PC-3 (cell line): ENCODE measurements at regions not wholly inside any gene's neighbourhood (a gene's known extent, or its start where the extent isn't known, plus 50 kb on each side); places are given as distances from the start of the nearest gene placed in this dataset.
A peak's percentile ranks its signal among the peaks of the same experiment; 100 is the strongest.

Source experiments
- ATAC-seq: fragments of 200-7000 bp; cut with Tn5 transposase; 2 replicates; pipeline ENCODE4 v1.9.1; 2020; ENCODE audit warnings: mild to moderate bottlenecking, moderate library complexity
- BruUV-seq: library from RNA; stranded (reverse); fragments of 400-500 nt; replicated peaks from 2 replicates; lab custom pipeline; 2021; lab: Mats Ljungman, UMichigan
- CTCF ChIA-PET: fragments of 300-600 bp; sonication (Branson Sonifier 250); formaldehyde crosslinking; loops from one replicate; lab custom pipeline; 2022; ENCODE audit warnings: antibody characterized with exemption; lab: Charles Lee
- POLR2A ChIA-PET: fragments of 300-600 bp; sonication (Branson Sonifier 250); formaldehyde crosslinking; loops from one replicate; lab custom pipeline; 2022; ENCODE audit warnings: antibody characterized with exemption; ENCODE audit not compliant: unreplicated experiment; lab: Charles Lee
- DNase-seq: peaks from one replicate; pipeline ENCODE4 v3.0.0-alpha.2; 2015
- H2AFZ ChIP-seq: fragments of 300-600 bp; sonication (generic); 2 replicates; pipeline ENCODE4 v1.6.0; 2016; ENCODE audit warnings: antibody characterized with exemption, low read length
- H3F3A ChIP-seq: fragments of 300-600 bp; sonication (generic); one replicate; pipeline ENCODE4 v1.6.0; 2017; ENCODE audit warnings: antibody characterized with exemption, low read length, control low read depth, mild to moderate bottlenecking; ENCODE audit not compliant: unreplicated experiment
- H3K27ac ChIP-seq: fragments of 300-600 bp; sonication (generic); 2 replicates; pipeline ENCODE4 v1.5.1; 2016; ENCODE audit warnings: mild to moderate bottlenecking, low read length
- H3K27me3 ChIP-seq: fragments of 300-600 bp; sonication (generic); 2 replicates; pipeline ENCODE4 v1.6.1; 2016; ENCODE audit warnings: low read length, mixed read lengths
- H3K36me3 ChIP-seq: fragments of 300-600 bp; sonication (generic); 2 replicates; pipeline ENCODE4 v1.6.1; 2016; ENCODE audit warnings: low read depth, mixed run types, low read length, mixed read lengths
- H3K4me1 ChIP-seq: fragments of 300-600 bp; sonication (generic); 2 replicates; pipeline ENCODE4 v1.5.1; 2016; ENCODE audit warnings: low read length; ENCODE audit not compliant: insufficient read depth
- H3K4me2 ChIP-seq: fragments of 300-600 bp; sonication (generic); 2 replicates; pipeline ENCODE4 v1.6.0; 2016; ENCODE audit warnings: low read length
- H3K4me3 ChIP-seq: fragments of 300-600 bp; sonication (generic); 2 replicates; pipeline ENCODE4 v1.5.1; 2016; ENCODE audit warnings: mild to moderate bottlenecking, low read length, mixed read lengths
- H3K79me2 ChIP-seq: fragments of 300-600 bp; sonication (generic); 2 replicates; pipeline ENCODE4 v1.6.1; 2017; ENCODE audit warnings: low read length, mixed read lengths
- H3K9ac ChIP-seq: fragments of 300-600 bp; sonication (generic); 2 replicates; pipeline ENCODE4 v1.6.0; 2016; ENCODE audit warnings: mild to moderate bottlenecking, low read length
- H3K9me2 ChIP-seq: fragments of 300-600 bp; sonication (generic); replicated peaks from 2 replicates; pipeline ENCODE4 v1.6.1; 2016; ENCODE audit warnings: mixed run types, low read length, mixed read lengths
- H3K9me3 ChIP-seq: fragments of 300-600 bp; sonication (generic); 2 replicates; pipeline ENCODE4 v1.6.1; 2016; ENCODE audit warnings: low read length, mixed read lengths
- H4K20me1 ChIP-seq: fragments of 300-600 bp; sonication (generic); 2 replicates; pipeline ENCODE4 v1.6.1; 2016; ENCODE audit warnings: low read length, mixed read lengths
- EZH2 ChIP-seq: fragments of 300-600 bp; sonication (generic); IDR thresholded peaks from one replicate; pipeline ENCODE4 v1.6.1; 2017; ENCODE audit warnings: antibody characterized with exemption, mild to moderate bottlenecking, low read length; ENCODE audit not compliant: unreplicated experiment
- EZH2phosphoT487 ChIP-seq: fragments of 300-600 bp; sonication (generic); IDR thresholded peaks from 2 replicates; pipeline ENCODE4 v1.6.1; 2018; ENCODE audit warnings: mild to moderate bottlenecking, antibody characterized with exemption, low read length, borderline replicate concordance
- intact Hi-C: fragments of 100-400 bp; cut with micrococcal nuclease; formaldehyde crosslinking; loops from 2 replicates; pipeline ENCODE4 v1.9.0; 2023
- TF ChIP-seq, protein P1 (sequence below): fragments of 300-600 bp; sonication (generic); conservative IDR thresholded peaks from 2 replicates; pipeline ENCODE4 v1.5.1; 2017; ENCODE audit warnings: antibody characterized with exemption, low read depth, mild to moderate bottlenecking, low read length

DNA sequence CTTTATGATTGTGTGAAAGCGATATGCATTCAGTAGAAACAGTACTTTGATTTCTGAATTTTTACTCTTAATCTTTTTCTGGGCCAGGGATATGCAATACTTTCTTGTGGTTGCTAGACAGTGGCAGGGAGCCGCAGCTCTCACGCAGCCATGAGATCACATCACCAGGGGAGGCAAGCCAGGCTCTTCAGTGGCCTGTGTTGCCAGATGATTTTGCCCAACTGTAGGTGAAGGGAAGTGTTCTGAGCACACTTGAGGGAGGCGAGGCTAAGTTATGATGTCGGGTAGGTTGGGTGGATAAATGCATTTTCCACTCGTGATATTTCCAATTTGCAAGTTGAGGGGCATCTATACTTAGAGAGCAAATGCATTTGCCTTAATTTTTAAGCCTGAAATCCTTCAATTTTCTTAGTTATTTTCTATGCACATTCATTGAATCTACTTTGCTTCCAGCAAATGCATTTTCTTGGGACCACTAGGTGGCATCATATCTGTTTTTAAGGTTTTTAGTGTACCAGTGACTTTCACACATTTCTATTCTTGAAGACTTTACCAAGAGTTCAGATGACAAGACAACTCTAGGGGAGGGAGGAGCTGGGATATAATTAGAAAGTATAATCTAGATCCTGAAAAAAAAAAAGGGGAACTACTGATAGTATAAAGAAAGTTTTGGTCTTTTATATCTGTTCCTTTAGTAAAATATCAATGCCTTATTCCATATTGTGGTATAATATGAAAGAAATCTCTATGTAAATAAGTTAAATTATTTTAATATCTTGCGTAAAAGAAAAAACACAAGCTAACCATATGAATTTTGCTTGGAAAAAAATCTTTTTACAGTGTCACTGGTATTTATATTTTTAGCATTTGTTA lies 643.3 kb downstream of the SOCS6 start:
- no TSS peak for BruUV-seq
- Histone ChIP-seq H3K27me3 (no peaks in the 10 kb centered on the region), H3K4me2 (no peak overlapping the region), H3K9me3 (no peaks in the 10 kb centered on the region), H4K20me1 (no peaks in the 10 kb centered on the region), H2AFZ (no peak overlapping the region), H3K27ac (no peak overlapping the region), H3K4me3 (no peak overlapping the region), H3K79me2 (no peaks in the 10 kb centered on the region), H3K4me1 (no peaks in the 10 kb centered on the region), H3K9ac (no peak overlapping the region), H3F3A (no peaks in the 10 kb centered on the region), H3K9me2 (no peaks in the 10 kb centered on the region), H3K36me3 (no peaks in the 10 kb centered on the region)
- peak; percentile 54 for ATAC-seq
- CTCF ChIA-PET, result interaction anchor here (0.6 to 0.7 kb wide), 2 partner anchors 22 to 843 kb away, joined by 3 to 4 read pairs; no protein-coding TSS in a partner anchor
- POLR2A ChIA-PET, result no interaction called here
- DNase-seq, result peak; percentile 49
- intact Hi-C loops, result loop anchor here (1.0 to 2.0 kb wide), 2 partner anchors 441 to 1612 kb away; partner anchors contain the start of gene CBLN2
- TF ChIP-seq EZH2phosphoT487 (no peak), EZH2 (no peak)
- TF ChIP-seq, protein P1, sequence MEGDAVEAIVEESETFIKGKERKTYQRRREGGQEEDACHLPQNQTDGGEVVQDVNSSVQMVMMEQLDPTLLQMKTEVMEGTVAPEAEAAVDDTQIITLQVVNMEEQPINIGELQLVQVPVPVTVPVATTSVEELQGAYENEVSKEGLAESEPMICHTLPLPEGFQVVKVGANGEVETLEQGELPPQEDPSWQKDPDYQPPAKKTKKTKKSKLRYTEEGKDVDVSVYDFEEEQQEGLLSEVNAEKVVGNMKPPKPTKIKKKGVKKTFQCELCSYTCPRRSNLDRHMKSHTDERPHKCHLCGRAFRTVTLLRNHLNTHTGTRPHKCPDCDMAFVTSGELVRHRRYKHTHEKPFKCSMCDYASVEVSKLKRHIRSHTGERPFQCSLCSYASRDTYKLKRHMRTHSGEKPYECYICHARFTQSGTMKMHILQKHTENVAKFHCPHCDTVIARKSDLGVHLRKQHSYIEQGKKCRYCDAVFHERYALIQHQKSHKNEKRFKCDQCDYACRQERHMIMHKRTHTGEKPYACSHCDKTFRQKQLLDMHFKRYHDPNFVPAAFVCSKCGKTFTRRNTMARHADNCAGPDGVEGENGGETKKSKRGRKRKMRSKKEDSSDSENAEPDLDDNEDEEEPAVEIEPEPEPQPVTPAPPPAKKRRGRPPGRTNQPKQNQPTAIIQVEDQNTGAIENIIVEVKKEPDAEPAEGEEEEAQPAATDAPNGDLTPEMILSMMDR, result peak; percentile 79

DNA sequence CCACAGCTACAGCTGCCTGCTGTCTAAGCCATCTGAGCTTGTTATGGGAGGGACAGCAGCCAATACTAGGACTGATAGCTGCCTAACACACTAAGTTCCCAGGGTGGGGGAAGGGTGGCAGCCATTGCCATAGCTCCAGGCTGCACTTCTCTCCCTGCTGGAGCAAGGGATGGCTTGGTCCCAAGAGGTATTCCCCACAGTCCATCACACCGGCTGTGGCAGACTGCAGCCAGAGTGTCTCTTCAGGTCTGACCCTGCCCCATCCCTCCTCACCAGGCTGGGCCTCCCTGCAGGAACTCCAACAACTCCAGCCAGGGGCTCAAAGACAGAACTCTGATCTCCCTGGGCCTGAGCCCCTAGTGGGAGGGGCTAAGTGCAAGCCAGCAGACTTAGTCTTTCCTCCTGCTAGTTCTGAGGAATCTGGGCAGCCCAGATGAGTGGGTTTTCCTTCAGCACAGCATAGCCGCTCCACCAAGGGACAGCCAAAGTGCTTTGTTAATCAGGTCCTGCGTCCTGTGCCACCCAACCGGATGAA lies 632.1 kb downstream of the SOCS6 start:
- no peaks in the 10 kb centered on the region for H3K4me1 ChIP-seq
- H3K27ac ChIP-seq, result no peak overlapping the region
- H3F3A ChIP-seq, result no peaks in the 10 kb centered on the region
- H3K27me3 ChIP-seq, result no peaks in the 10 kb centered on the region
- H3K4me2 ChIP-seq, result no peak overlapping the region
- no peak for DNase-seq
- POLR2A ChIA-PET, result no interaction called here
- no peaks in the 10 kb centered on the region for H3K9me2 ChIP-seq
- intact Hi-C loops, result no loop called here
- no peaks in the 10 kb centered on the region for H3K79me2 ChIP-seq
- no peaks in the 10 kb centered on the region for H3K36me3 ChIP-seq
- ATAC-seq, result no peak
- no peaks in the 10 kb centered on the region for H3K9me3 ChIP-seq
- no peak overlapping the region for H3K9ac ChIP-seq
- H2AFZ ChIP-seq, result no peak overlapping the region
- TF ChIP-seq EZH2 (no peak), EZH2phosphoT487 (no peak)
- TF ChIP-seq, protein P1, result no peak
- no peak overlapping the region for H3K4me3 ChIP-seq
- no TSS peak for BruUV-seq
- CTCF ChIA-PET, result no interaction called here
- H4K20me1 ChIP-seq, result no peaks in the 10 kb centered on the region
